Neural progenitor cell (in vitro differentiated cells): ENCODE measurements at regions not wholly inside any gene's neighbourhood (a gene's known extent, or its start where the extent isn't known, plus 50 kb on each side); places are given as distances from the start of the nearest gene placed in this dataset.

Source experiments
- DNase-seq: peaks from one replicate; pipeline ENCODE4 v3.0.0-alpha.2; 2016; ENCODE audit warnings: low spot score
- H2AFZ ChIP-seq: fragments of 200-600 bp; sonication (generic); replicated peaks from 2 replicates; pipeline ENCODE4 v1.6.1; 2016; ENCODE audit warnings: antibody characterized with exemption
- H3F3A ChIP-seq: fragments of 200-600 bp; sonication (generic); 2 replicates; pipeline ENCODE4 v1.6.1; 2016; ENCODE audit warnings: antibody characterized with exemption, low read depth
- H3K27ac ChIP-seq: fragments of 200-600 bp; sonication (generic); 2 replicates; pipeline ENCODE4 v1.5.1; 2016; ENCODE audit warnings: mild to moderate bottlenecking
- H3K27me3 ChIP-seq: fragments of 200-600 bp; sonication (generic); 2 replicates; pipeline ENCODE4 v1.6.1; 2016; ENCODE audit warnings: mild to moderate bottlenecking, moderate library complexity
- H3K36me3 ChIP-seq: fragments of 200-600 bp; sonication (generic); 2 replicates; pipeline ENCODE4 v1.5.1; 2016
- H3K4me1 ChIP-seq: fragments of 200-600 bp; sonication (generic); 2 replicates; pipeline ENCODE4 v1.6.1; 2016; ENCODE audit warnings: mixed run types
- H3K4me2 ChIP-seq: fragments of 200-600 bp; sonication (generic); 2 replicates; pipeline ENCODE4 v1.6.1; 2016
- H3K4me3 ChIP-seq: fragments of 200-600 bp; sonication (generic); 2 replicates; pipeline ENCODE4 v1.5.1; 2016
- H3K79me2 ChIP-seq: fragments of 200-600 bp; sonication (generic); 2 replicates; pipeline ENCODE4 v1.6.1; 2016; ENCODE audit warnings: low read depth
- H3K9ac ChIP-seq: fragments of 200-600 bp; sonication (generic); 2 replicates; pipeline ENCODE4 v1.6.1; 2016
- H3K9me3 ChIP-seq: fragments of 200-600 bp; sonication (generic); 2 replicates; pipeline ENCODE4 v1.5.1; 2016; ENCODE audit warnings: low read depth
- H4K20me1 ChIP-seq: fragments of 200-600 bp; sonication (generic); 2 replicates; pipeline ENCODE4 v1.6.1; 2016; ENCODE audit warnings: low read depth
- H3K27ac Mint-ChIP-seq: 3 replicates; pipeline ENCODE4 v1.8.0; 2021; ENCODE audit warnings: mixed read lengths
- H3K27me3 Mint-ChIP-seq: 2 replicates; pipeline ENCODE4 v1.8.0; 2022; ENCODE audit warnings: low read depth, mild to moderate bottlenecking, inconsistent platforms, moderate library complexity, mixed read lengths; ENCODE audit not compliant: insufficient read depth
- H3K36me3 Mint-ChIP-seq: 3 replicates; pipeline ENCODE4 v1.8.0; 2021; ENCODE audit warnings: mixed read lengths
- H3K4me1 Mint-ChIP-seq: 3 replicates; pipeline ENCODE4 v1.8.0; 2021; ENCODE audit warnings: mixed read lengths
- H3K4me3 Mint-ChIP-seq: 3 replicates; pipeline ENCODE4 v1.8.0; 2021; ENCODE audit warnings: mild to moderate bottlenecking, moderate library complexity, mixed read lengths
- H3K9me3 Mint-ChIP-seq: 3 replicates; pipeline ENCODE4 v1.8.0; 2020; ENCODE audit warnings: mixed read lengths
- CTCF ChIP-seq: fragments of 200-600 bp; sonication (generic); IDR thresholded peaks from 2 replicates; pipeline ENCODE4 v1.5.1; 2017; ENCODE audit warnings: antibody characterized with exemption, mild to moderate bottlenecking
- EZH2 ChIP-seq: fragments of 200-600 bp; sonication (generic); IDR thresholded peaks from 2 replicates; pipeline ENCODE4 v1.6.1; 2017; ENCODE audit warnings: antibody characterized with exemption, mild to moderate bottlenecking, moderate library complexity
- EZH2phosphoT487 ChIP-seq: fragments of 200-600 bp; sonication (generic); IDR thresholded peaks from 2 replicates; pipeline ENCODE4 v1.6.1; 2017; ENCODE audit warnings: antibody characterized with exemption

- H3K27me3 Mint-ChIP-seq, result peaks cover 4% of the 10 kb centered on the region
- no peaks in the 10 kb centered on the region for H3K27me3 ChIP-seq
- H3K4me3 Mint-ChIP-seq, result no peak overlapping the region
- no peak overlapping the region for H2AFZ ChIP-seq
- no peak for TF ChIP-seq EZH2phosphoT487
- no peak for TF ChIP-seq EZH2
- TF ChIP-seq CTCF, result no peak
- H3F3A ChIP-seq, result no peaks in the 10 kb centered on the region
- H3K4me3 ChIP-seq, result no peak overlapping the region
- no peaks in the 10 kb centered on the region for H3K79me2 ChIP-seq
- no peak overlapping the region for H3K9ac ChIP-seq
- no peaks in the 10 kb centered on the region for H3K36me3 ChIP-seq
- no peak overlapping the region for H3K4me2 ChIP-seq
- H4K20me1 ChIP-seq, result no peaks in the 10 kb centered on the region
- H3K36me3 Mint-ChIP-seq, result no peaks in the 10 kb centered on the region
- H3K9me3 ChIP-seq, result no peaks in the 10 kb centered on the region
- peaks cover 2% of the 10 kb centered on the region for H3K9me3 Mint-ChIP-seq
- no peak overlapping the region for H3K27ac Mint-ChIP-seq
- H3K4me1 Mint-ChIP-seq, result peaks cover 5% of the 10 kb centered on the region
- no peak overlapping the region for H3K27ac ChIP-seq
- H3K4me1 ChIP-seq, result no peaks in the 10 kb centered on the region
- no peak for DNase-seq
Measured at GRCh38 chr14:25118671-25119070, 68.7 kb upstream of the STXBP6 start.

- no peaks in the 10 kb centered on the region for H3K36me3 Mint-ChIP-seq
- Histone ChIP-seq H2AFZ (no peak overlapping the region), H3K36me3 (no peaks in the 10 kb centered on the region), H3K9me3 (no peaks in the 10 kb centered on the region), H3K4me1 (no peaks in the 10 kb centered on the region), H3F3A (no peaks in the 10 kb centered on the region), H3K4me3 (no peak overlapping the region), H3K79me2 (no peaks in the 10 kb centered on the region), H3K4me2 (no peak overlapping the region), H3K27me3 (no peaks in the 10 kb centered on the region), H3K27ac (no peak overlapping the region), H4K20me1 (no peaks in the 10 kb centered on the region), H3K9ac (no peak overlapping the region)
- peaks cover 6% of the 10 kb centered on the region for H3K27me3 Mint-ChIP-seq
- H3K9me3 Mint-ChIP-seq, result peaks cover 2% of the 10 kb centered on the region
- no peak for DNase-seq
- no peak overlapping the region for H3K4me3 Mint-ChIP-seq
- H3K27ac Mint-ChIP-seq, result no peak overlapping the region
- TF ChIP-seq EZH2 (no peak), EZH2phosphoT487 (no peak), CTCF (no peak)
- H3K4me1 Mint-ChIP-seq, result peaks cover 5% of the 10 kb centered on the region
Measured at GRCh38 chr14:25117342-25117741, 67.4 kb upstream of the STXBP6 start.

DNA sequence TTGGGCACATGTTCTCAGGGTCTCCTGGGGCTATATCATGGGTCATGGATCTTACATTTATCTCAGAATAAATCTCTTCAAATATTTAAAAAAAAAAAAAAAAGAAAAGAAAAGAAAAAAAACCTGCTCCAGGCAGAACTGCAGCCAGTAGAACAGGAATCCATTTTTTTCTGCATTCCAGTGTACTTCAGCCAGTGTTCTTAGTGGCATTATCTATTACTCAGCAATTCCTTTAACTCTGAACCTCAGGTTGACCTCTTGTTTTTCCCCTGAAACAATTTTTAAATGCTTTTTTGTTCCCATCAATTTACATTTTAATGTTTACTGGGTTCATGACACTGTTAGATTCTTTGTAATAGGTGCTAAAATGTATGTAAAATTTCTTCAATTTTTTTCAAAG is 66.7 kb upstream of the STXBP6 start:
- no peak overlapping the region for H3K4me3 Mint-ChIP-seq
- Histone ChIP-seq H2AFZ (no peak overlapping the region), H3K79me2 (no peaks in the 10 kb centered on the region), H3K4me2 (no peak overlapping the region), H3K9me3 (no peaks in the 10 kb centered on the region), H3K36me3 (no peaks in the 10 kb centered on the region), H3K27ac (no peak overlapping the region), H4K20me1 (no peaks in the 10 kb centered on the region), H3K9ac (no peak overlapping the region), H3K27me3 (no peaks in the 10 kb centered on the region), H3K4me3 (no peak overlapping the region), H3F3A (no peaks in the 10 kb centered on the region), H3K4me1 (no peaks in the 10 kb centered on the region)
- no peak overlapping the region for H3K27ac Mint-ChIP-seq
- peaks cover 2% of the 10 kb centered on the region for H3K9me3 Mint-ChIP-seq
- no peaks in the 10 kb centered on the region for H3K36me3 Mint-ChIP-seq
- no peaks in the 10 kb centered on the region for H3K4me1 Mint-ChIP-seq
- no peak for DNase-seq
- TF ChIP-seq EZH2phosphoT487 (no peak), EZH2 (no peak), CTCF (no peak)
- peaks cover 6% of the 10 kb centered on the region for H3K27me3 Mint-ChIP-seq

DNA sequence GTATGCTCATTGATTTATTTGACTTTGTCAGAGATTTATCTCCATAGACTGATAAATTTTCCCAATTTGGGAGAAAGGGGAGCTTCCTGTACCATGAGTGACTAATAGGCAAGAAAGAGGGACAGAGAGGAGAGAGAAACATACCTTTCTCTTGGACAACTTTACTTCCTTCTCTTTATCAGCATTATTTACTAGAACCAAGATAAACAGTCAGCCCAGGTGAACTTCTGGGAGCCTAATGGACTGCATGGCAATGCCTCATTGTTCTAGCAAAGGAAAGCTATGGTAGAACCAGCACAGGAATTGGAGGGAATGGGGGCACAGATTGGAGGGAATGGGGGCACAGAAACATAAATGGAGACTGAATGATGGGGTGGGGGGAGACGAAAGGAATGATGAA is 63.4 kb upstream of the STXBP6 start:
- no peak overlapping the region for H3K4me3 Mint-ChIP-seq

More for the DNA sequence above, 63.4 kb upstream of the STXBP6 start:
- H3K9me3 Mint-ChIP-seq, result peaks cover 2% of the 10 kb centered on the region
- Histone ChIP-seq H3K4me2 (no peak overlapping the region), H3K79me2 (no peaks in the 10 kb centered on the region), H3K27ac (no peak overlapping the region), H3K4me1 (no peaks in the 10 kb centered on the region), H4K20me1 (no peaks in the 10 kb centered on the region), H3F3A (no peaks in the 10 kb centered on the region), H3K27me3 (no peaks in the 10 kb centered on the region), H3K36me3 (no peaks in the 10 kb centered on the region), H3K9ac (no peak overlapping the region), H3K4me3 (no peak overlapping the region), H3K9me3 (no peaks in the 10 kb centered on the region), H2AFZ (no peak overlapping the region)
- H3K36me3 Mint-ChIP-seq, result no peaks in the 10 kb centered on the region
- DNase-seq, result no peak
- TF ChIP-seq CTCF (no peak), EZH2 (no peak), EZH2phosphoT487 (no peak)
- H3K27me3 Mint-ChIP-seq, result peaks cover 2% of the 10 kb centered on the region
- H3K27ac Mint-ChIP-seq, result no peak overlapping the region
- H3K4me1 Mint-ChIP-seq, result peaks cover 4% of the 10 kb centered on the region
